GM12891 (cell line): ENCODE measurements at regions not wholly inside any gene's neighbourhood (a gene's known extent, or its start where the extent isn't known, plus 50 kb on each side); places are given as distances from the start of the nearest gene placed in this dataset.
"Not testable (repeated sequence)": the region's sequence is repeated elsewhere in the genome, so short reads cannot be mapped to it uniquely, and the experiment has no call there.

ENCODE experiments used
- DNase-seq: peaks from one replicate; pipeline ENCODE4 v3.0.0; 2011; ENCODE audit warnings: low spot score; ENCODE audit not compliant: insufficient read length
- FAIRE-seq: peaks from 2 replicates; lab custom pipeline; 2011; peaks lifted over from hg19 to GRCh38; lab: Jason Lieb, UNC
- PAX5 ChIP-seq: IDR thresholded peaks from 2 replicates; pipeline ENCODE4 v1.6.1; 2011; ENCODE audit warnings: low read length, moderate library complexity, mild to moderate bottlenecking; ENCODE audit not compliant: insufficient read depth, severe bottlenecking
- POLR2A ChIP-seq: IDR thresholded peaks from 2 replicates; pipeline ENCODE4 v1.6.1; 2011; ENCODE audit warnings: low read depth, low read length, control low read depth
- POLR2AphosphoS5 ChIP-seq: IDR thresholded peaks from 2 replicates; pipeline ENCODE4 v1.6.1; 2011; ENCODE audit warnings: low read depth, low read length, control low read depth
- POU2F2 ChIP-seq: IDR thresholded peaks from 2 replicates; pipeline ENCODE4 v1.6.1; 2011; ENCODE audit warnings: low read depth, mild to moderate bottlenecking, control low read depth, low read length, moderate library complexity
- SPI1 ChIP-seq: IDR thresholded peaks from 2 replicates; pipeline ENCODE4 v1.6.1; 2011; ENCODE audit warnings: low read depth, low read length, control low read depth
- TAF1 ChIP-seq: IDR thresholded peaks from 2 replicates; pipeline ENCODE4 v1.6.1; 2011; ENCODE audit warnings: low read depth, low read length, control low read depth

GRCh38 chr17:30677550-30678249 is 146.8 kb downstream of the CRLF3 start:
- FAIRE-seq (no peak), DNase-seq (no peak)
- TF ChIP-seq PAX5 = no peak
- no peak for TF ChIP-seq POU2F2
- no peak for TF ChIP-seq TAF1
- no peak for TF ChIP-seq SPI1
- no peak for TF ChIP-seq POLR2A
- TF ChIP-seq POLR2AphosphoS5 = no peak

GRCh38 chr17:30675777-30676492 is 148.6 kb downstream of the CRLF3 start:
- FAIRE-seq, DNase-seq: not testable (repeated sequence)

- not testable (repeated sequence) for DNase-seq
These were observed 155.3 kb downstream of the CRLF3 start for GRCh38 chr17:30669217-30669649.

GRCh38 chr17:30668360-30669181 is 155.9 kb downstream of the CRLF3 start:
- DNase-seq, FAIRE-seq: not testable (repeated sequence)

More at GRCh38 chr17:30669217-30669649, 155.3 kb downstream of the CRLF3 start:
- FAIRE-seq = not testable (repeated sequence)

- FAIRE-seq, DNase-seq: not testable (repeated sequence)
These were observed 156.7 kb downstream of the CRLF3 start for GRCh38 chr17:30667657-30668359.

- not testable (repeated sequence) for DNase-seq, FAIRE-seq
These were observed 157.4 kb downstream of the CRLF3 start for GRCh38 chr17:30666838-30667656.

GRCh38 chr17:30663727-30664455 is 160.6 kb downstream of the CRLF3 start:
- FAIRE-seq = peak; percentile 5
- DNase-seq = not testable (repeated sequence)

GRCh38 chr17:30657148-30657547 is 167.3 kb downstream of the CRLF3 start:
- FAIRE-seq = not testable (repeated sequence)

GRCh38 chr17:30653038-30653437 is 171.5 kb downstream of the CRLF3 start:
- FAIRE-seq, DNase-seq: not testable (repeated sequence)

More at GRCh38 chr17:30657148-30657547, 167.3 kb downstream of the CRLF3 start:
- DNase-seq = not testable (repeated sequence)

- not testable (repeated sequence) for FAIRE-seq, DNase-seq
These were observed 172.9 kb downstream of the GOSR1 start for GRCh38 chr17:30650149-30650548.

- not testable (repeated sequence) for DNase-seq, FAIRE-seq
These were observed 170.9 kb downstream of the GOSR1 start for GRCh38 chr17:30648015-30648620.

- not testable (repeated sequence) for FAIRE-seq, DNase-seq
These were observed 168.7 kb downstream of the GOSR1 start for GRCh38 chr17:30645875-30646274.

- not testable (repeated sequence) for DNase-seq
- peak; percentile 56 for FAIRE-seq
These were observed 167.5 kb downstream of the GOSR1 start for GRCh38 chr17:30644713-30645112.

GRCh38 chr17:30644287-30644686 is 167.1 kb downstream of the GOSR1 start:
- FAIRE-seq, DNase-seq: not testable (repeated sequence)

GRCh38 chr17:30641428-30641827 is 164.2 kb downstream of the GOSR1 start:
- FAIRE-seq, DNase-seq: not testable (repeated sequence)
